Glutamatergic neuron (in vitro differentiated cells): ENCODE measurements at regions not wholly inside any gene's neighbourhood (a gene's known extent, or its start where the extent isn't known, plus 50 kb on each side); places are given as distances from the start of the nearest gene placed in this dataset.

Experiments used
- DNase-seq: peaks from one replicate; pipeline ENCODE4 v3.0.0; 2022
- H3K27ac Mint-ChIP-seq: one replicate; pipeline ENCODE4 v1.8.0; 2020; ENCODE audit warnings: mild to moderate bottlenecking, mixed read lengths, inconsistent platforms; ENCODE audit not compliant: unreplicated experiment
- H3K27me3 Mint-ChIP-seq: one replicate; pipeline ENCODE4 v1.8.0; 2020; ENCODE audit warnings: mild to moderate bottlenecking, moderate library complexity, mixed read lengths, inconsistent platforms; ENCODE audit not compliant: unreplicated experiment
- H3K36me3 Mint-ChIP-seq: one replicate; pipeline ENCODE4 v1.8.0; 2020; ENCODE audit warnings: mild to moderate bottlenecking, mixed read lengths, inconsistent platforms; ENCODE audit not compliant: unreplicated experiment
- H3K4me1 Mint-ChIP-seq: one replicate; pipeline ENCODE4 v1.8.0; 2020; ENCODE audit warnings: mild to moderate bottlenecking, low read depth, mixed read lengths, inconsistent platforms; ENCODE audit not compliant: unreplicated experiment
- H3K4me3 Mint-ChIP-seq: one replicate; pipeline ENCODE4 v1.8.0; 2020; ENCODE audit warnings: mild to moderate bottlenecking, mixed read lengths, inconsistent platforms; ENCODE audit not compliant: unreplicated experiment
- H3K9me3 Mint-ChIP-seq: one replicate; pipeline ENCODE4 v1.8.0; 2020; ENCODE audit warnings: mild to moderate bottlenecking, moderate library complexity, mixed read lengths, inconsistent platforms; ENCODE audit not compliant: unreplicated experiment
- CTCF ChIP-seq: fragments of 200-600 bp; sonication (generic); IDR thresholded peaks from one replicate; pipeline ENCODE4 v1.5.0; 2021; ENCODE audit not compliant: partially characterized antibody, unreplicated experiment

GRCh38 chr1:105172788-105173187 is 1423.1 kb downstream of the AMY1C start:
- no peaks in the 10 kb centered on the region for H3K4me1 Mint-ChIP-seq
- H3K36me3 Mint-ChIP-seq = no peaks in the 10 kb centered on the region
- H3K9me3 Mint-ChIP-seq = peaks cover 1% of the 10 kb centered on the region
- no peak overlapping the region for H3K27ac Mint-ChIP-seq
- TF ChIP-seq CTCF = no peak
- no peak overlapping the region for H3K4me3 Mint-ChIP-seq
- no peak for DNase-seq
- no peaks in the 10 kb centered on the region for H3K27me3 Mint-ChIP-seq

GRCh38 chr1:105180789-105181188 is 1431.1 kb downstream of the AMY1C start:
- no peaks in the 10 kb centered on the region for H3K9me3 Mint-ChIP-seq
- H3K4me1 Mint-ChIP-seq = no peaks in the 10 kb centered on the region

GRCh38 chr1:105204836-105205371 is 1455.2 kb downstream of the AMY1C start:
- Mint-ChIP-seq H3K9me3 (peaks cover 1% of the 10 kb centered on the region), H3K27me3 (no peaks in the 10 kb centered on the region), H3K4me3 (no peak overlapping the region), H3K27ac (no peak overlapping the region), H3K36me3 (no peaks in the 10 kb centered on the region), H3K4me1 (peaks cover 10% of the 10 kb centered on the region)
- no peak for TF ChIP-seq CTCF
- peak; percentile 12 for DNase-seq

More at GRCh38 chr1:105180789-105181188, 1431.1 kb downstream of the AMY1C start:
- Mint-ChIP-seq H3K27ac (no peak overlapping the region), H3K27me3 (no peaks in the 10 kb centered on the region), H3K36me3 (no peaks in the 10 kb centered on the region), H3K4me3 (no peak overlapping the region)
- no peak for DNase-seq
- no peak for TF ChIP-seq CTCF

GRCh38 chr1:105208581-105208980 is 1458.9 kb downstream of the AMY1C start:
- no peak for DNase-seq
- Mint-ChIP-seq H3K4me1 (peaks cover 10% of the 10 kb centered on the region), H3K27ac (no peak overlapping the region), H3K9me3 (peaks cover 1% of the 10 kb centered on the region), H3K4me3 (no peak overlapping the region), H3K36me3 (no peaks in the 10 kb centered on the region), H3K27me3 (no peaks in the 10 kb centered on the region)
- TF ChIP-seq CTCF = no peak

- no peaks in the 10 kb centered on the region for H3K4me1 Mint-ChIP-seq
- no peaks in the 10 kb centered on the region for H3K36me3 Mint-ChIP-seq
- H3K27me3 Mint-ChIP-seq = no peaks in the 10 kb centered on the region
- no peak for TF ChIP-seq CTCF
- no peaks in the 10 kb centered on the region for H3K9me3 Mint-ChIP-seq
- no peak for DNase-seq
- H3K4me3 Mint-ChIP-seq = no peak overlapping the region
- H3K27ac Mint-ChIP-seq = no peak overlapping the region
Observed at GRCh38 chr1:105210747-105211146, 1461.0 kb downstream of the AMY1C start.
